Endodermal cell (in vitro differentiated cells): ENCODE measurements at regions not wholly inside any gene's neighbourhood (a gene's known extent, or its start where the extent isn't known, plus 50 kb on each side); places are given as distances from the start of the nearest gene placed in this dataset.

ENCODE experiments used
- DNase-seq: peaks from one replicate; pipeline ENCODE4 v3.0.0-alpha.2; 2017
- H3K27ac ChIP-seq: 2 replicates; pipeline ENCODE4 v1.5.1; 2013; ENCODE audit warnings: mild to moderate bottlenecking, low read depth, low read length, moderate library complexity
- H3K27me3 ChIP-seq: 2 replicates; pipeline ENCODE4 v1.6.1; 2013; ENCODE audit warnings: mild to moderate bottlenecking, low read length, moderate library complexity; ENCODE audit not compliant: insufficient read depth, control insufficient read depth, poor library complexity, severe bottlenecking
- H3K36me3 ChIP-seq: 2 replicates; pipeline ENCODE4 v1.7.0; 2013; ENCODE audit warnings: mild to moderate bottlenecking, low read length, moderate library complexity; ENCODE audit not compliant: control insufficient read depth, insufficient read depth
- H3K4me1 ChIP-seq: one replicate; pipeline ENCODE4 v1.7.0; 2013; ENCODE audit warnings: low read length; ENCODE audit not compliant: control insufficient read depth, insufficient read depth
- H3K4me3 ChIP-seq: 2 replicates; pipeline ENCODE4 v1.5.1; 2013; ENCODE audit warnings: mild to moderate bottlenecking, low read length, moderate library complexity
- H3K9ac ChIP-seq: 2 replicates; pipeline ENCODE4 v1.6.1; 2013; ENCODE audit warnings: mild to moderate bottlenecking, low read length, moderate library complexity; ENCODE audit not compliant: poor library complexity, severe bottlenecking; ENCODE audit errors: extremely low read depth
- H3K9me3 ChIP-seq: 2 replicates; pipeline ENCODE4 v1.6.1; 2013; ENCODE audit warnings: mild to moderate bottlenecking, low read length, moderate library complexity; ENCODE audit not compliant: control insufficient read depth
- H3K27ac Mint-ChIP-seq: 2 replicates; pipeline ENCODE4 v1.8.0; 2020; ENCODE audit warnings: mixed read lengths
- H3K27me3 Mint-ChIP-seq: 2 replicates; pipeline ENCODE4 v1.8.0; 2021; ENCODE audit warnings: mild to moderate bottlenecking, mixed read lengths; ENCODE audit not compliant: insufficient read depth
- H3K36me3 Mint-ChIP-seq: 2 replicates; pipeline ENCODE4 v1.8.0; 2020; ENCODE audit warnings: low read depth, mixed read lengths
- H3K4me1 Mint-ChIP-seq: 2 replicates; pipeline ENCODE4 v1.8.0; 2020; ENCODE audit warnings: mixed read lengths
- H3K4me3 Mint-ChIP-seq: 2 replicates; pipeline ENCODE4 v1.8.0; 2020; ENCODE audit warnings: mild to moderate bottlenecking, moderate library complexity, mixed read lengths
- H3K9me3 Mint-ChIP-seq: 2 replicates; pipeline ENCODE4 v1.8.0; 2020; ENCODE audit warnings: mild to moderate bottlenecking, mixed read lengths
- CTCF ChIP-seq: fragments of 200-600 bp; sonication (generic); conservative IDR thresholded peaks from 2 replicates; pipeline ENCODE4 v1.5.0; 2021; ENCODE audit warnings: antibody characterized with exemption, mild to moderate bottlenecking
- WGBS, 2 experiments: methylation state at CpG; one replicate each; pipeline versions ENCODE4 v1.1.5 to v1.1.7; 2013; ENCODE audit warnings: missing lambda C conversion rate in 2 of 2, mixed read lengths in 1 of 2; ENCODE audit not compliant: insufficient coverage in 1 of 2, insufficient read length in 1 of 2; 5-methylcytosine and 5-hydroxymethylcytosine counted together

- Mint-ChIP-seq H3K27ac (no peak overlapping the region), H3K4me1 (peaks cover 14% of the 10 kb centered on the region), H3K27me3 (peaks cover 22% of the 10 kb centered on the region), H3K9me3 (no peaks in the 10 kb centered on the region), H3K4me3 (no peak overlapping the region), H3K36me3 (no peaks in the 10 kb centered on the region)
- H3K27me3 ChIP-seq: no peaks in the 10 kb centered on the region
- H3K9ac ChIP-seq: no peak overlapping the region
- TF ChIP-seq CTCF: peak; percentile 91
- no peaks in the 10 kb centered on the region for H3K36me3 ChIP-seq
- WGBS, 2 experiments: 80% methylated on average over 4 of the region's 5 CpGs; no CpG with 5 or more reads in 1 of the 2 experiments
- H3K27ac ChIP-seq: no peak overlapping the region
- peak; percentile 93 for DNase-seq
- H3K4me1 ChIP-seq: no peaks in the 10 kb centered on the region
- H3K4me3 ChIP-seq: no peak overlapping the region
- H3K9me3 ChIP-seq: no peaks in the 10 kb centered on the region
Measured at GRCh38 chr11:28697920-28698827, 590.0 kb downstream of the METTL15 start.

GRCh38 chr11:28696591-28696990, 588.4 kb downstream of the METTL15 start:
- TF ChIP-seq CTCF: no peak
- no peaks in the 10 kb centered on the region for H3K9me3 ChIP-seq
- H3K9ac ChIP-seq: no peak overlapping the region
- peaks cover 14% of the 10 kb centered on the region for H3K4me1 Mint-ChIP-seq
- H3K27me3 ChIP-seq: no peaks in the 10 kb centered on the region
- no peak overlapping the region for H3K27ac ChIP-seq
- DNase-seq: no peak
- no peaks in the 10 kb centered on the region for H3K36me3 Mint-ChIP-seq
- no peaks in the 10 kb centered on the region for H3K36me3 ChIP-seq
- no peak overlapping the region for H3K4me3 Mint-ChIP-seq
- peaks cover 13% of the 10 kb centered on the region for H3K27me3 Mint-ChIP-seq
- H3K4me3 ChIP-seq: no peak overlapping the region
- H3K27ac Mint-ChIP-seq: no peak overlapping the region
- H3K9me3 Mint-ChIP-seq: no peaks in the 10 kb centered on the region
- no peaks in the 10 kb centered on the region for H3K4me1 ChIP-seq
- 100% methylated on average over 1 of the region's 1 CpG for WGBS, 2 experiments

GRCh38 chr11:28690746-28691145, 582.6 kb downstream of the METTL15 start:
- Mint-ChIP-seq H3K36me3 (no peaks in the 10 kb centered on the region), H3K4me3 (no peak overlapping the region), H3K4me1 (no peaks in the 10 kb centered on the region), H3K27me3 (peaks cover 6% of the 10 kb centered on the region), H3K27ac (no peak overlapping the region), H3K9me3 (no peaks in the 10 kb centered on the region)
- Histone ChIP-seq H3K27ac (no peak overlapping the region), H3K27me3 (peaks cover 11% of the 10 kb centered on the region), H3K9me3 (no peaks in the 10 kb centered on the region), H3K9ac (no peak overlapping the region), H3K4me3 (no peak overlapping the region), H3K36me3 (no peaks in the 10 kb centered on the region), H3K4me1 (no peaks in the 10 kb centered on the region)
- no peak for DNase-seq
- 95 to 100% methylated on average over 1 to 2 of the region's 2 CpGs for WGBS, 2 experiments
- no peak for TF ChIP-seq CTCF
